Islet of Langerhans (tissue), 1 donor: ENCODE measurements at regions not wholly inside any gene's neighbourhood (a gene's known extent, or its start where the extent isn't known, plus 50 kb on each side); places are given as distances from the start of the nearest gene placed in this dataset.
"Not testable (repeated sequence)": the region's sequence is repeated elsewhere in the genome, so short reads cannot be mapped to it uniquely, and the experiment has no call there.

Experiments
- FAIRE-seq: peaks from one replicate; lab custom pipeline; 2011; peaks lifted over from hg19 to GRCh38; lab: Jason Lieb, UNC

GRCh38 chr5:100379254-100379858 lies 155.8 kb upstream of the FAM174A start:
- FAIRE-seq = not testable (repeated sequence)

GRCh38 chr5:100364757-100365478 lies 170.3 kb upstream of the FAM174A start:
- FAIRE-seq = not testable (repeated sequence)

- FAIRE-seq = not testable (repeated sequence)
Measured at GRCh38 chr5:100364343-100364742, 170.8 kb upstream of the FAM174A start.

- not testable (repeated sequence) for FAIRE-seq
Measured at GRCh38 chr5:100359998-100360397, 175.2 kb upstream of the FAM174A start.

GRCh38 chr5:100346269-100346668 lies 188.9 kb upstream of the FAM174A start:
- FAIRE-seq = not testable (repeated sequence)

- not testable (repeated sequence) for FAIRE-seq
Measured at GRCh38 chr5:100341485-100341884, 193.7 kb upstream of the FAM174A start.

- no peak for FAIRE-seq
Measured at GRCh38 chr5:100322483-100322882, 212.7 kb upstream of the FAM174A start.

GRCh38 chr5:100319885-100320284 lies 215.3 kb upstream of the FAM174A start:
- FAIRE-seq = no peak

GRCh38 chr5:100313657-100314056 lies 221.5 kb upstream of the FAM174A start:
- FAIRE-seq = no peak

GRCh38 chr5:100311806-100312205 lies 223.4 kb upstream of the FAM174A start:
- FAIRE-seq = no peak

- FAIRE-seq = no peak
Measured at GRCh38 chr5:100306000-100306399, 229.2 kb upstream of the FAM174A start.

GRCh38 chr5:100303216-100303615 lies 232.0 kb upstream of the FAM174A start:
- no peak for FAIRE-seq

GRCh38 chr5:100299261-100299660 lies 235.9 kb upstream of the FAM174A start:
- no peak for FAIRE-seq

- no peak for FAIRE-seq
Measured at GRCh38 chr5:100276071-100276470, 259.1 kb upstream of the FAM174A start.

GRCh38 chr5:100275631-100276030 lies 259.5 kb upstream of the FAM174A start:
- no peak for FAIRE-seq

- FAIRE-seq = no peak
Measured at GRCh38 chr5:100273846-100274580, 261.2 kb upstream of the FAM174A start.

- peak; percentile 56 for FAIRE-seq
Measured at GRCh38 chr5:100270023-100270771, 265.0 kb upstream of the FAM174A start.

GRCh38 chr5:100260968-100261367 lies 274.2 kb upstream of the FAM174A start:
- FAIRE-seq = no peak

- FAIRE-seq = no peak
Measured at GRCh38 chr5:100252944-100253343, 282.2 kb upstream of the FAM174A start.

- FAIRE-seq = no peak
Measured at GRCh38 chr5:100252037-100252436, 283.1 kb upstream of the FAM174A start.

- no peak for FAIRE-seq
Measured at GRCh38 chr5:100249884-100250269, 285.3 kb upstream of the FAM174A start.

GRCh38 chr5:100249211-100249883 lies 285.8 kb upstream of the FAM174A start:
- FAIRE-seq = no peak
